ENCODE measurements at regions not wholly inside any gene's neighbourhood (a gene's known extent, or its start where the extent isn't known, plus 50 kb on each side); places are given as distances from the start of the nearest gene placed in this dataset.

DNA sequence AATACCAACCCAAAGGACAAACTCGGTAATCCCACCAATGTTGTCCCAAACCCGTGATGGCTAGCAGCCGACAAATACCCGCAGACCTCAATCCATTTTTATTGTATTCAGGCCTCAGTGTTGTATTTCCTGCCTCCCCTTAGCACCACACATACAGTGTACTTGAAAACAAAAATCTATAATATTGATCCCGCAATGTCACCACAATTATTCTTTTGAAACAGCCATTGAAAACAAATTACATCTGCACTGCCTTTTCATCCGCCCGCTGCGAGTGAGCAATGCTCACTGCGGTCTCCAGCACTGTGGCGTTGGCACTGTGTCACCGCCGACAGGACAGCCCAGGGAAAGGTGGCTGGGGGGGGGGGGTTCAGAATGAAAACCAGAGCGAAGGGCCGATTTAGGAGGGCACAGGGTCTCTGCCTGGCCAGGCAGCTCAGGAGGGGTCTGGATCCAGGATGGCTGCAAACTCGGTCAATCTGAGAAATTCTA, 385.8 kb upstream of the ZNF507 start:
- DNase-seq (ENCODE audit: insufficient read length, low spot score): no peak
- FAIRE-seq: no peak
- TF ChIP-seq CTCF (IDR thresholded peaks at IDR 0.05; ENCODE audit: insufficient read depth, missing control alignments): no peak

- FAIRE-seq (no peak), DNase-seq (ENCODE audit: insufficient read length, low spot score) (no peak)
- TF ChIP-seq CTCF (IDR thresholded peaks at IDR 0.05; ENCODE audit: insufficient read depth, missing control alignments): no peak
These were observed 384.9 kb upstream of the ZNF507 start for GRCh38 chr19:31960474-31960873.

DNA sequence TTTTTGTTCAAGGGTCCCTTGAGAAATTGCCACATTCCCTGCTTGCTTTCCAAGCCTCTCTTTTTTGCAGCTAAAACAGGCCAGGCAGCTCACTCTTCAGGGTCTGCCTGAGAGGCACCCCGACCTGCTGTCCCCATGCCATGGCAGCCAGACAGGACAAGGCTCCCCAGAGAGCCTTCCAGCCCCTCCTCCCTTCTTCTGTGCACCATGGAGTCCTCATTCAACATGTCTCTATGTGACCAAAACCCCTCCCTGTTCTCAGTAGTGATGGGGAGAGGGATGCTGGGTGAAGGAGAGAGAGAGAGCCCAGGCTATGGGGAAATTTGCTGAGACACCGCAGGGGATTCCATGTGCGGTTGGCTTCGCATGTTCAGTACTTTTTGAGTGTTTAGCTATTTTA, 384.2 kb upstream of the ZNF507 start:
- DNase-seq (ENCODE audit: insufficient read length, low spot score): no peak
- FAIRE-seq: no peak

DNA sequence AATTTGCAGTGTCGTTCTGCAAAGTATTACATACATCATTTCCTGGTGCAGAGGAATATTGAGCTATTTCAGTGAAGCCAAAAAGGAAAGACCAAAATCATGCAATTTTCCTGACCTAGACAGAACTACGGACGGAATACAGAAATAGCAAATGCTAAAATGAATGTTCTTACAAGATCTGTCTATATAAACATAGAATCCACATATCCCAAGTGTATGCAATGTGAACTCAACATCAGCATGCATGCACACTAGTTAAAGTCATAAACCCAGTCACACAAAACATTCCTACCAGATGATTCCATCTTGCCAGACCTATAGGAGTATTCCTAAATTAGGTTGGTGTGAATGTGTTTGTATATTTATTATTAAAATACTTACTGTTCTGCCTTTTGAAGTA, 383.7 kb upstream of the ZNF507 start:
- DNase-seq (ENCODE audit: insufficient read length, low spot score) (no peak), FAIRE-seq (no peak)
- no peak for TF ChIP-seq CTCF (IDR thresholded peaks at IDR 0.05; ENCODE audit: insufficient read depth, missing control alignments)

More for the DNA sequence above, 384.2 kb upstream of the ZNF507 start:
- TF ChIP-seq CTCF (IDR thresholded peaks at IDR 0.05; ENCODE audit: insufficient read depth, missing control alignments): no peak

GRCh38 chr19:31962561-31962996, 382.8 kb upstream of the ZNF507 start:
- FAIRE-seq (no peak), DNase-seq (ENCODE audit: insufficient read length, low spot score) (no peak)
- no peak for TF ChIP-seq CTCF (IDR thresholded peaks at IDR 0.05; ENCODE audit: insufficient read depth, missing control alignments)

- DNase-seq (ENCODE audit: insufficient read length, low spot score) (no peak), FAIRE-seq (no peak)
- no peak for TF ChIP-seq CTCF (IDR thresholded peaks at IDR 0.05; ENCODE audit: insufficient read depth, missing control alignments)
These were observed 381.7 kb upstream of the ZNF507 start for GRCh38 chr19:31963746-31964145.

DNA sequence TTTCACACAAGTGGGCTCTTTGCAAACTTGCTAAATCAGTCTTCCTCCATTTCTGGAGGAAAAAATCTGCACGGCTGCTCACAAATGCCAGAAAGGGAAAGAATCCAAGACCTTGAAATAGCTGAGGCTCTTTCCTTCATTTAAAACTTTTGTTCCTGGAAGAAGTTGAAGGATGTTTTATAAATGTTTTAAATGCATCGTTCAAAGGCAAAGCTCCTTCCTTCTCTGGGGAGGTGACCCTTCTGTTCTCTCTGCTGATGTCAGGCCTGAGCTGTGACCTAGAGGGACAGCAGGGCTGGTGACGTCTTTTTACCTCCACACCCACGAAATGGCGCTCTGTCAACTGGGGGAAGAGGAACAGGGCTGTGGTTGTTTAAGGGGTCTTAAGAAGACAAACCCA, 376.4 kb upstream of the ZNF507 start:
- TF ChIP-seq CTCF (IDR thresholded peaks at IDR 0.05; ENCODE audit: insufficient read depth, missing control alignments): no peak
- FAIRE-seq: no peak
- no peak for DNase-seq (ENCODE audit: insufficient read length, low spot score)
